Kidney (tissue), 13 donors: ENCODE measurements at regions not wholly inside any gene's neighbourhood (a gene's known extent, or its start where the extent isn't known, plus 50 kb on each side); places are given as distances from the start of the nearest gene placed in this dataset.

Source experiments
- DNase-seq, 5 donors: peaks; one replicate each; pipeline ENCODE4 v3.0.0-alpha.2; 2013 to 2020
- FAIRE-seq: peaks from 2 replicates; lab custom pipeline; 2012; peaks lifted over from hg19 to GRCh38; lab: Jason Lieb, UNC
- H3K27ac ChIP-seq, 2 donors: one replicate each; pipeline ENCODE4 v1.7.0; 2013; ENCODE audit warnings: low read depth in 2 of 2, low read length in 2 of 2, inconsistent platforms in 1 of 2
- H3K27me3 ChIP-seq: one replicate; pipeline ENCODE4 v1.7.1; 2013; ENCODE audit warnings: low read length, inconsistent platforms; ENCODE audit not compliant: control insufficient read depth, insufficient read depth
- H3K36me3 ChIP-seq, 3 donors: one replicate each; pipeline versions ENCODE4 v1.7.0 to v1.7.1; 2013; ENCODE audit warnings: low read length in 3 of 3, control low read depth in 1 of 3, inconsistent platforms in 1 of 3; ENCODE audit not compliant: insufficient read depth in 3 of 3, control insufficient read depth in 2 of 3
- H3K4me1 ChIP-seq, 3 donors: one replicate each; pipeline versions ENCODE4 v1.7.0 to v1.7.1; 2013; ENCODE audit warnings: low read length in 3 of 3, inconsistent platforms in 1 of 3, low read depth in 1 of 3; ENCODE audit not compliant: control insufficient read depth in 2 of 3, insufficient read depth in 2 of 3
- H3K4me3 ChIP-seq, 3 donors: one replicate each; pipeline versions ENCODE4 v1.7.0 to v1.8.1; 2013; ENCODE audit warnings: low read length in 3 of 3, control low read depth in 1 of 3, inconsistent platforms in 1 of 3
- H3K9ac ChIP-seq, 3 donors: one replicate each; pipeline versions ENCODE4 v1.7.0 to v1.7.1; 2013; ENCODE audit warnings: low read length in 3 of 3, control low read depth in 1 of 3, inconsistent platforms in 1 of 3
- H3K9me3 ChIP-seq, 3 donors: one replicate each; pipeline versions ENCODE4 v1.7.0 to v1.7.1; 2013; ENCODE audit warnings: low read length in 3 of 3, control low read depth in 1 of 3, inconsistent platforms in 1 of 3; ENCODE audit not compliant: control insufficient read depth in 2 of 3, insufficient read depth in 1 of 3
- CTCF ChIP-seq: IDR thresholded peaks from 3 replicates; pipeline ENCODE4 v1.5.1; 2012; ENCODE audit warnings: mild to moderate bottlenecking, moderate library complexity, borderline replicate concordance; ENCODE audit not compliant: insufficient read depth; ENCODE audit errors: extremely low read depth
- intact Hi-C: fragments of 100-400 bp; cut with DNase I; formaldehyde crosslinking; loops from one replicate; pipeline ENCODE4 v1.11.1; 2022
- donor health status: control.
- donor health status: control.
- donor health status: control.
- donor health status: control.
- donor health status: control.
- donor health status: DM: yes; HTN: yes; CAD: no.
- donor health status: Normal renal cell carcinoma (clear cell type).

- DNase-seq (no peak), FAIRE-seq (no peak)
- no peaks in the 10 kb centered on the region for H3K9me3 ChIP-seq
- H3K36me3 ChIP-seq = no peaks in the 10 kb centered on the region
- no peaks in the 10 kb centered on the region for H3K27me3 ChIP-seq
- intact Hi-C loops = no loop called here
- TF ChIP-seq CTCF = no peak
- no peak overlapping the region for H3K27ac ChIP-seq
- no peak overlapping the region for H3K9ac ChIP-seq
- H3K4me1 ChIP-seq = peaks cover 0 to 9% (median 2%) of the 10 kb centered on the region in 3 donors
- H3K4me3 ChIP-seq = peak overlapping the region in 1 of 3 donors; percentile 3
Observed at GRCh38 chr3:168859143-168859542, 763.4 kb upstream of the GOLIM4 start.

GRCh38 chr3:168858327-168858726 lies 762.6 kb upstream of the GOLIM4 start:
- H3K9me3 ChIP-seq = no peaks in the 10 kb centered on the region
- DNase-seq (no peak), FAIRE-seq (no peak)
- intact Hi-C loops = no loop called here
- peaks cover 0 to 9% (median 2%) of the 10 kb centered on the region in 3 donors for H3K4me1 ChIP-seq
- no peak overlapping the region for H3K9ac ChIP-seq
- H3K36me3 ChIP-seq = no peaks in the 10 kb centered on the region
- no peak overlapping the region for H3K27ac ChIP-seq
- no peak overlapping the region for H3K4me3 ChIP-seq
- H3K27me3 ChIP-seq = no peaks in the 10 kb centered on the region
- no peak for TF ChIP-seq CTCF

GRCh38 chr3:168850109-168850508 lies 754.4 kb upstream of the GOLIM4 start:
- no peak for TF ChIP-seq CTCF

More at GRCh38 chr3:168850109-168850508, 754.4 kb upstream of the GOLIM4 start:
- Histone ChIP-seq H3K9ac (no peak overlapping the region), H3K9me3 (peaks cover 0 to 4% (median 0%) of the 10 kb centered on the region in 3 donors), H3K27ac (no peak overlapping the region), H3K27me3 (peaks cover 2% of the 10 kb centered on the region), H3K4me3 (no peak overlapping the region), H3K36me3 (no peaks in the 10 kb centered on the region), H3K4me1 (no peaks in the 10 kb centered on the region)
- DNase-seq = no peak
- FAIRE-seq = peak; percentile 73
- intact Hi-C loops = no loop called here
